Heart left ventricle (tissue), 16 donors: ENCODE measurements at regions not wholly inside any gene's neighbourhood (a gene's known extent, or its start where the extent isn't known, plus 50 kb on each side); places are given as distances from the start of the nearest gene placed in this dataset.

ENCODE experiments used
- ATAC-seq, 4 donors: fragments of 200-7000 bp; cut with Tn5 transposase; one replicate each; pipeline ENCODE4 v1.9.1; 2020 to 2022; ENCODE audit warnings: moderate library complexity in 4 of 4, mild to moderate bottlenecking in 3 of 4, moderate number of reproducible peaks in 1 of 4
- DNase-seq, 5 donors: peaks; one replicate each; pipeline ENCODE4 v3.0.0-alpha.2; 2020
- H3K27ac ChIP-seq, 12 donors: fragments of 200-600 bp; sonication (generic) in 4 of 12; one replicate each; pipeline versions ENCODE4 v1.5.0 to v1.8.0; 2016 to 2022; ENCODE audit warnings: mild to moderate bottlenecking in 2 of 12
- H3K27me3 ChIP-seq, 9 donors: fragments of 200-600 bp; sonication (generic) in 2 of 9; one replicate each; pipeline versions ENCODE4 v1.5.1 to v1.8.0; 2016 to 2022; ENCODE audit warnings: mild to moderate bottlenecking in 3 of 9
- H3K36me3 ChIP-seq, 9 donors: fragments of 200-600 bp; sonication (generic) in 2 of 9; one replicate each; pipeline versions ENCODE4 v1.5.0 to v1.8.0; 2018 to 2022; ENCODE audit warnings: mild to moderate bottlenecking in 2 of 9
- H3K4me1 ChIP-seq, 12 donors: fragments of 200-600 bp; sonication (generic) in 4 of 12; one replicate each; pipeline versions ENCODE4 v1.5.0 to v1.8.0; 2016 to 2022; ENCODE audit warnings: mild to moderate bottlenecking in 3 of 12
- H3K4me3 ChIP-seq, 12 donors: fragments of 200-600 bp; sonication (generic) in 4 of 12; one replicate each; pipeline versions ENCODE4 v1.5.0 to v1.8.0; 2017 to 2022; ENCODE audit warnings: mild to moderate bottlenecking in 9 of 12, moderate library complexity in 4 of 12
- H3K9me3 ChIP-seq, 12 donors: fragments of 200-600 bp; sonication (generic) in 4 of 12; one replicate each; pipeline versions ENCODE4 v1.5.0 to v1.8.0; 2016 to 2022; ENCODE audit warnings: mild to moderate bottlenecking in 1 of 12
- POLR2A ChIP-seq, 2 donors: fragments of 450-650 bp; IDR thresholded peaks; one replicate each; pipeline ENCODE4 v1.6.1; 2017; ENCODE audit warnings: antibody characterized with exemption in 2 of 2, mild to moderate bottlenecking in 2 of 2, moderate library complexity in 2 of 2
- WGBS, 4 donors: extraction: QIAGEN DNeasy Blood & Tissue Kit in 2 of 4; methylation state at CpG; one replicate each; pipeline versions ENCODE4 v1.1.5 to v1.1.7; 2013 to 2018; 5-methylcytosine and 5-hydroxymethylcytosine counted together
- intact Hi-C, 10 donors: fragments of 100-400 bp; cut with DNase I; formaldehyde crosslinking; loops; one replicate each; pipeline versions ENCODE4 v1.11.1 to v1.14.2; 2022
- TF ChIP-seq, protein P1 (sequence below), 12 donors: fragments of 200-600 bp; sonication (generic) in 4 of 12; IDR thresholded peaks; one replicate each; pipeline versions ENCODE4 v1.5.0 to v1.8.0; 2018 to 2022; ENCODE audit warnings: antibody characterized with exemption in 12 of 12, mild to moderate bottlenecking in 5 of 12
- donor health status: ischemic (EF 13 %, LVEDD 7.1; RV severe dilation, severe dysfunction).
- donor health status: healthy with polysubstance abuse.
- donor health status: DM: no; HTN: yes; CAD: no.
- donor health status: DM: no; HTN: no; CAD: no.
- donor health status: ischemic (EF 25% LVEDD 6.9; RV normal size, moderate dysfunction).
- donor health status: ischemic (EF 25% LVEDD 5.7; RV mildly dilated, moderate dysfunction).
- donor health status: healthy.
- donor health status: DM: yes; HTN: yes; CAD: no.
- donor health status: ischemic (EF 35%, LVEDD 5.7; RV mildly dilated, moderate dysfunction).
- donor health status: nonischemic (EF 11% LVEDD 7.7; RV severe dilation, severe dysfunction).
- donor health status: DM: yes; HTN: yes; CAD: no.
- donor health status: PGD.
- donor health status: ischemic (EF 29% LVEDD 5.4; RV normal size, mild dysfunction).
- donor health status: nonischemic (EF 23%, LVEDD 6.1; RV moderate dilation, normal function).

- Histone ChIP-seq H3K9me3 (no peaks in the 10 kb centered on the region), H3K27me3 (no peaks in the 10 kb centered on the region), H3K4me1 (peaks cover 58 to 100% (median 98%) of the 10 kb centered on the region in 12 donors), H3K36me3 (peaks cover 0 to 76% (median 45%) of the 10 kb centered on the region in 9 donors), H3K27ac (peak overlapping the region; percentile 83 to 100 (median 98)), H3K4me3 (peak overlapping the region in 10 of 12 donors; percentile 4 to 97 (median 36))
- no peak for DNase-seq
- WGBS, 4 donors: 49 to 58% (median 53%) methylated on average over 14 of the region's 14 CpGs
- TF ChIP-seq POLR2A (IDR thresholded peaks at IDR 0.05): no peak
- TF ChIP-seq, protein P1, sequence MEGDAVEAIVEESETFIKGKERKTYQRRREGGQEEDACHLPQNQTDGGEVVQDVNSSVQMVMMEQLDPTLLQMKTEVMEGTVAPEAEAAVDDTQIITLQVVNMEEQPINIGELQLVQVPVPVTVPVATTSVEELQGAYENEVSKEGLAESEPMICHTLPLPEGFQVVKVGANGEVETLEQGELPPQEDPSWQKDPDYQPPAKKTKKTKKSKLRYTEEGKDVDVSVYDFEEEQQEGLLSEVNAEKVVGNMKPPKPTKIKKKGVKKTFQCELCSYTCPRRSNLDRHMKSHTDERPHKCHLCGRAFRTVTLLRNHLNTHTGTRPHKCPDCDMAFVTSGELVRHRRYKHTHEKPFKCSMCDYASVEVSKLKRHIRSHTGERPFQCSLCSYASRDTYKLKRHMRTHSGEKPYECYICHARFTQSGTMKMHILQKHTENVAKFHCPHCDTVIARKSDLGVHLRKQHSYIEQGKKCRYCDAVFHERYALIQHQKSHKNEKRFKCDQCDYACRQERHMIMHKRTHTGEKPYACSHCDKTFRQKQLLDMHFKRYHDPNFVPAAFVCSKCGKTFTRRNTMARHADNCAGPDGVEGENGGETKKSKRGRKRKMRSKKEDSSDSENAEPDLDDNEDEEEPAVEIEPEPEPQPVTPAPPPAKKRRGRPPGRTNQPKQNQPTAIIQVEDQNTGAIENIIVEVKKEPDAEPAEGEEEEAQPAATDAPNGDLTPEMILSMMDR (IDR thresholded peaks at IDR 0.05): no peak
- intact Hi-C loops: loop anchor here in 1 of 10 donors (2.0 kb wide), 1 partner anchor 19 kb away; no protein-coding TSS in a partner anchor
- no peak for ATAC-seq
Measured at GRCh38 chr22:46087336-46087690, 63.0 kb upstream of the PPARA start.

DNA sequence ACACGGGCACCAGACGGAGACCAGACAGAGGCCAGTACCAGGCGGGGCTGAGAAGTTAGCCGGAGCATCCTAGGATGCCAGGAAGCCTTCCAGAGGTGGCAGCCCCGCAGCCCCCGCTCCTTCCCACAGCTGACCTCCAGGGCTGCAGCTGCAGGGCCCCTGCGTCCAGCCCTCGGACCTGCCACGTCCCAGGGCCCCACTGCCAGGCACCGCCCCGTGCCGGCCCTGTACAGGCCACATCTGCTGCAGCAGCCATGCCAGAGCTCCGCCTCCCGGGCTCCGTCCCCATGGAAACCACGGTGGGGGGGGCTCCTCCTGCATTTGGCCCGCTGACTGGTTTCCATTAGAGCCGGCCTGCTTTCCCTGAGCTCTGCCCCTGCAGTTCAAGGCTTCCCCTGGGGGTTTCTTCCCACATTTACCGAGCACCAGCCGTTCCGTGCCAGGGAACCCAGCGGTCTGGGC, 62.5 kb upstream of the PPARA start:
- DNase-seq: peak; percentile 91 to 94 (median 94)
- H3K36me3 ChIP-seq: peaks cover 0 to 74% (median 49%) of the 10 kb centered on the region in 9 donors
- TF ChIP-seq POLR2A (IDR thresholded peaks at IDR 0.05): peak in 1 of 2 donors; percentile 37
- TF ChIP-seq, protein P1 (IDR thresholded peaks at IDR 0.05): no peak
- intact Hi-C loops: loop anchor here in 1 of 10 donors (2.0 kb wide), 1 partner anchor 19 kb away; no protein-coding TSS in a partner anchor
- WGBS, 4 donors: 7 to 21% (median 15%) methylated on average over 12 to 22 of the region's 22 CpGs
- peak overlapping the region; percentile 83 to 100 (median 98) for H3K27ac ChIP-seq
- no peaks in the 10 kb centered on the region for H3K27me3 ChIP-seq
- peak overlapping the region in 9 of 12 donors; percentile 17 to 97 (median 40) for H3K4me3 ChIP-seq
- H3K4me1 ChIP-seq: peaks cover 61 to 100% (median 97%) of the 10 kb centered on the region in 12 donors
- H3K9me3 ChIP-seq: no peaks in the 10 kb centered on the region
- ATAC-seq: peak; percentile 66 to 80 (median 78)

- peak overlapping the region; percentile 83 to 100 (median 98) for H3K27ac ChIP-seq
- H3K27me3 ChIP-seq: no peaks in the 10 kb centered on the region
- H3K9me3 ChIP-seq: no peaks in the 10 kb centered on the region
- DNase-seq: peak in 3 of 5 donors; percentile 66 to 76 (median 75)
- WGBS, 4 donors: 17 to 33% (median 20%) methylated on average over 19 to 25 of the region's 25 CpGs
- peaks cover 0 to 79% (median 53%) of the 10 kb centered on the region in 9 donors for H3K36me3 ChIP-seq
- H3K4me3 ChIP-seq: peak overlapping the region in 10 of 12 donors; percentile 17 to 97 (median 36)
- ATAC-seq: peak in 2 of 4 donors; percentile 9 to 16
- intact Hi-C loops: no loop called here
- H3K4me1 ChIP-seq: peaks cover 70 to 100% (median 98%) of the 10 kb centered on the region in 12 donors
- TF ChIP-seq, protein P1 (IDR thresholded peaks at IDR 0.05): no peak
- TF ChIP-seq POLR2A (IDR thresholded peaks at IDR 0.05): no peak
Measured at GRCh38 chr22:46088541-46089311, 61.6 kb upstream of the PPARA start.

DNA sequence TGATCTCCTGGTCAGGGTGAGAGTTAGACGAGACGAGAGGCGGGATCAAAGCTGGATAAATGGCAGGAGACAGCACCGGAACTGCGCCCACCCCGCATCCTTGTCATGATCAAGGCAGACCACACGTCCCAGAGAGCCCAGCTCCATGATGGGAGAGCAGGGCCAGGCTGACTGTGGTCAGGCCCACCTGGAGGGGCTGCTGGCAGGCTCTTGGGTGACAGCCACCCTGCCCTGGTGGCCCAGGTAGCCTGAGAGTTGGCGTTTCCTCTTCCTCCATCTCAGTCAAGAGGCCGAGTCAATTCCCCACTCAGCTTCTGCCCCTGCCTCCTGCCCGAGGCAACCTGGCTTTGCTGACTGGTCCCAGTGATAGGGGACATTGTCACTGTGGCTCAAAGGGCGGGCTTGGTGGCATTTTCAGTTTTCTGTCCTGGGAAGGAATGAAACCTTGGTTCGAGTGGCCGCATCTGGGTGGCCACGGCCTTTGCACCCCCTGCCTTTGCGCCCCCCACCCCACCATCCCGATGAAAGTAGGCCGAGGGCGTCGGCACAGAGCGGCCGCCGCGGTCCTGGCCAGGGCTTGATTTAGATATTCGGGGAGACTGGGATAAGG, 60.8 kb upstream of the PPARA start:
- peaks cover 0 to 75% (median 54%) of the 10 kb centered on the region in 9 donors for H3K36me3 ChIP-seq
- peak overlapping the region; percentile 83 to 100 (median 98) for H3K27ac ChIP-seq
- intact Hi-C loops: loop anchor here in 2 of 10 donors (2.0 to 5.0 kb wide), 3 partner anchors 17 to 77 kb away; no protein-coding TSS in a partner anchor
- peak in 3 of 5 donors; percentile 25 to 49 (median 25) for DNase-seq
- no peak for ATAC-seq
- H3K4me3 ChIP-seq: peak overlapping the region in 10 of 12 donors; percentile 16 to 97 (median 36)
- H3K27me3 ChIP-seq: no peaks in the 10 kb centered on the region
- 26 to 59% (median 45%) methylated on average over 12 to 24 of the region's 24 CpGs for WGBS, 4 donors
- H3K9me3 ChIP-seq: no peaks in the 10 kb centered on the region
- TF ChIP-seq, protein P1 (IDR thresholded peaks at IDR 0.05): no peak
- no peak for TF ChIP-seq POLR2A (IDR thresholded peaks at IDR 0.05)
- H3K4me1 ChIP-seq: peaks cover 72 to 100% (median 98%) of the 10 kb centered on the region in 12 donors
